ENCODE measurements at regions not wholly inside any gene's neighbourhood (a gene's known extent, or its start where the extent isn't known, plus 50 kb on each side); places are given as distances from the start of the nearest gene placed in this dataset.

DNA sequence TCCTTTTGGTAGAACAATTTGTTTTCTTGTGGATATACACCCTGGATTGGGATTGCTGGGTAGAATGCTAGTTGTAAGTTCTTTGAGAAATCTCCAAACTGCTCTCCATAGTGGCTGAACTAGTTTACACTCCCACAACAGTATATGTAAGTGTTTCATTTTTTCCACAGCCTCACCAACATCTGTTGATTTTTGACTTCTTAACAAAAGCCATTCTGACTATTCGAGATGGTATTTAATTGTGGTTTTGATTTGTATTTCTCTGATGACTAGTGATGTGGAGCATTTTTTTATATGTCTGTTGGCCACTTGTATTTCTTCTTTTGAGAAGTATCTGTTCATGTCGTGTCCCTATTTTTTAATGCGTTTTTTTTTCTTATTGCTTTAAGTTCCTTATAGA lies 444.1 kb downstream of the CBLN4 start:
- DNase-seq (ENCODE audit: low spot score) (no peak), ATAC-seq (no peak)
- Histone ChIP-seq H3K4me1 (ENCODE audit: insufficient read depth) (no peaks in the 10 kb centered on the region), H3K27ac (ENCODE audit: low read depth) (no peak overlapping the region), H3K4me2 (no peak overlapping the region), H3K9me2 (ENCODE audit: insufficient read depth) (no peaks in the 10 kb centered on the region), H2AFZ (no peak overlapping the region), H3K36me3 (ENCODE audit: insufficient read depth) (peaks cover 7% of the 10 kb centered on the region), H3F3A (replicated peaks; ENCODE audit: low read depth) (no peaks in the 10 kb centered on the region), H3K4me3 (no peak overlapping the region), H3K79me2 (replicated peaks; ENCODE audit: insufficient read depth) (no peaks in the 10 kb centered on the region), H4K20me1 (replicated peaks; ENCODE audit: insufficient read depth) (no peaks in the 10 kb centered on the region), H3K27me3 (ENCODE audit: insufficient read depth) (no peaks in the 10 kb centered on the region)
- no peaks in the 10 kb centered on the region for H3K4me1 Mint-ChIP-seq
- peaks cover 89% of the 10 kb centered on the region for H3K9me3 Mint-ChIP-seq
- no peaks in the 10 kb centered on the region for H3K27me3 Mint-ChIP-seq (ENCODE audit: insufficient read depth, low read depth, poor library complexity)
- no peak overlapping the region for H3K27ac Mint-ChIP-seq
- H3K4me3 Mint-ChIP-seq: no peak overlapping the region
- H3K36me3 Mint-ChIP-seq (ENCODE audit: low read depth): peaks cover 41% of the 10 kb centered on the region
- TF ChIP-seq CREB1 (CRISPR knock-in tag; IDR thresholded peaks at IDR 0.05; ENCODE audit: low read depth) (no peak), NANOG (IDR thresholded peaks at IDR 0.05; ENCODE audit: borderline replicate concordance) (no peak)

GRCh38 chr20:55557191-55557590 lies 448.1 kb downstream of the CBLN4 start:
- Histone ChIP-seq H3K4me1 (ENCODE audit: insufficient read depth) (no peaks in the 10 kb centered on the region), H3K4me2 (no peak overlapping the region), H3K4me3 (no peak overlapping the region), H3K79me2 (replicated peaks; ENCODE audit: insufficient read depth) (no peaks in the 10 kb centered on the region), H3K27me3 (ENCODE audit: insufficient read depth) (no peaks in the 10 kb centered on the region), H4K20me1 (replicated peaks; ENCODE audit: insufficient read depth) (no peaks in the 10 kb centered on the region), H3K9me2 (ENCODE audit: insufficient read depth) (no peaks in the 10 kb centered on the region), H3F3A (replicated peaks; ENCODE audit: low read depth) (no peaks in the 10 kb centered on the region), H3K27ac (ENCODE audit: low read depth) (no peak overlapping the region), H2AFZ (no peak overlapping the region), H3K36me3 (ENCODE audit: insufficient read depth) (peaks cover 13% of the 10 kb centered on the region)
- no peak for TF ChIP-seq POLR2AphosphoS5 (IDR thresholded peaks at IDR 0.05; ENCODE audit: low read depth)
- no peak for TF ChIP-seq JUNB (IDR thresholded peaks at IDR 0.05; ENCODE audit: unreplicated experiment)
- no peak for TF ChIP-seq ZNF331 (CRISPR knock-in tag; IDR thresholded peaks at IDR 0.05; ENCODE audit: low read depth)
- TF ChIP-seq REST (IDR thresholded peaks at IDR 0.05; ENCODE audit: unreplicated experiment): no peak
- TF ChIP-seq STAT1 (IDR thresholded peaks at IDR 0.05; ENCODE audit: unreplicated experiment): no peak
- no peak for TF ChIP-seq ETS1 (IDR thresholded peaks at IDR 0.05)
- no peak for TF ChIP-seq EZH2phosphoT487 (IDR thresholded peaks at IDR 0.05; ENCODE audit: unreplicated experiment)
- no peak for TF ChIP-seq ZNF114 (CRISPR knock-in tag; IDR thresholded peaks at IDR 0.05)
- TF ChIP-seq CTCF (conservative IDR thresholded peaks at IDR 0.05; ENCODE audit: low read depth in 2 of 2): no peak
- TF ChIP-seq CREB1 (CRISPR knock-in tag; IDR thresholded peaks at IDR 0.05; ENCODE audit: low read depth): no peak
- TF ChIP-seq NANOG (IDR thresholded peaks at IDR 0.05; ENCODE audit: borderline replicate concordance): no peak
- no peak for TF ChIP-seq EZH2 (IDR thresholded peaks at IDR 0.05; ENCODE audit: low read depth, unreplicated experiment)
- DNase-seq (ENCODE audit: low spot score): no peak
- Mint-ChIP-seq H3K27ac (no peak overlapping the region), H3K36me3 (ENCODE audit: low read depth) (peaks cover 26% of the 10 kb centered on the region), H3K9me3 (peaks cover 85% of the 10 kb centered on the region), H3K27me3 (ENCODE audit: insufficient read depth, low read depth, poor library complexity) (no peaks in the 10 kb centered on the region), H3K4me3 (no peak overlapping the region), H3K4me1 (no peaks in the 10 kb centered on the region)
- no peak for ATAC-seq

All from GM23338 (cell line).